ENCODE measurements at regions not wholly inside any gene's neighbourhood (a gene's known extent, or its start where the extent isn't known, plus 50 kb on each side); places are given as distances from the start of the nearest gene placed in this dataset.
A peak's percentile ranks its signal among the peaks of the same experiment; 100 is the strongest.

DNA sequence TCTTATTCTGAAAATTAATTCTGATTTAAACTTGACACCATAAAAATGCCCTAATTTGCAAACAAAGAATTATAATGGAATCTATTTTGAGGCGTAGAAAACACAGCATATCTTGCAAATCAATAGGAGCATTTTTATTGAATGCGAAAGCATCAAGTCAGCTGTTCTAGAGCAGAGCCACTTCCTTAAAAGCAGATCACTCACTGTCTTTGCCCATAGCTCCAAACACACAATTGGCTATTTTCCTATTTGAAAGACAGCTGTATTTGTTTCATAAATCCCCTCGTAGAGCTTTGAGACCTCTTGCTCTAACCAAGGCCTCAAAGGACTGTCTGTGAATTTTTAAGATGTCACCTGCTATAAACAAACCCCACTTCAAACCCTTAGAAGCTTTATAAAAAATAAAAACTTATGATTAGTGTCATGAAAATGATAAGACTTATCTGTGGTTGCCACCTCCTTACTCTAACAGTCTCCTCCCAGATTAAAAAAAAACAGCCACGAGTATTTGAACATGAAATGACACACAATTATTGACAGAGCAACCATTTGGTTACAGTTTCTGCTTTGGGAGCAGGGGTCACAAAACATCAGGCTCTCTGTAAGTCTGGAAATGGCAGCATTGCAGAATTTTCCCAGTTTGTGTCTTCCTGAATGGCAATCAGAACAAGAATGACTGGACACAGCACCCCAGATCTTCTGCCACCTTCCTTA is 75.6 kb upstream of the RASEF start:
- no peaks in the 10 kb centered on the region for H3K4me1 ChIP-seq
- DNase-seq (no peak), ATAC-seq (no peak)
- TF ChIP-seq, protein P1, sequence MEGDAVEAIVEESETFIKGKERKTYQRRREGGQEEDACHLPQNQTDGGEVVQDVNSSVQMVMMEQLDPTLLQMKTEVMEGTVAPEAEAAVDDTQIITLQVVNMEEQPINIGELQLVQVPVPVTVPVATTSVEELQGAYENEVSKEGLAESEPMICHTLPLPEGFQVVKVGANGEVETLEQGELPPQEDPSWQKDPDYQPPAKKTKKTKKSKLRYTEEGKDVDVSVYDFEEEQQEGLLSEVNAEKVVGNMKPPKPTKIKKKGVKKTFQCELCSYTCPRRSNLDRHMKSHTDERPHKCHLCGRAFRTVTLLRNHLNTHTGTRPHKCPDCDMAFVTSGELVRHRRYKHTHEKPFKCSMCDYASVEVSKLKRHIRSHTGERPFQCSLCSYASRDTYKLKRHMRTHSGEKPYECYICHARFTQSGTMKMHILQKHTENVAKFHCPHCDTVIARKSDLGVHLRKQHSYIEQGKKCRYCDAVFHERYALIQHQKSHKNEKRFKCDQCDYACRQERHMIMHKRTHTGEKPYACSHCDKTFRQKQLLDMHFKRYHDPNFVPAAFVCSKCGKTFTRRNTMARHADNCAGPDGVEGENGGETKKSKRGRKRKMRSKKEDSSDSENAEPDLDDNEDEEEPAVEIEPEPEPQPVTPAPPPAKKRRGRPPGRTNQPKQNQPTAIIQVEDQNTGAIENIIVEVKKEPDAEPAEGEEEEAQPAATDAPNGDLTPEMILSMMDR (IDR thresholded peaks at IDR 0.05): no peak
- no peaks in the 10 kb centered on the region for H3K36me3 ChIP-seq
- no peaks in the 10 kb centered on the region for H3K9me3 ChIP-seq
- no peaks in the 10 kb centered on the region for H3K27me3 ChIP-seq (ENCODE audit: low read depth)
- H3K27ac ChIP-seq: no peak overlapping the region
- no peak overlapping the region for H3K4me3 ChIP-seq
- intact Hi-C loops (cut with DNase I): no loop called here

DNA sequence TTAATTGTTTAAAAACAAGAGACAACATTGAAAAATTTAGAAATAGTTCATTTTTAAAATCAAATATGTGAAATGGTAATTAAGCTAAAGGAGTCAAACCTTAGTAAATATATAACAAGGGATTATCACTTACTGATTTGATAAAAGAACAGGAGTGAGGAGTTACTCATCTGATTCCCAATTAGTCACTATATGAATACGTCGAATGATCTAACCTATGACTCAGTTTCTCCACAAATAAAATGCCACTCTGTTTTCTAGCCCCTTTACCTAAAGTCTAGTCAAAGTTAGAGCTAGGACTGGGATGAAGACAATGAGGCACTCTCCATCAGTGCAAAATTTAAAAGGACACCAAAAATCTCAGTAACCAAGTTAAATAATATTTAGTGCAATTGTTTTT is 70.4 kb upstream of the RASEF start:
- Histone ChIP-seq H3K9me3 (no peaks in the 10 kb centered on the region), H3K4me1 (no peaks in the 10 kb centered on the region), H3K36me3 (no peaks in the 10 kb centered on the region), H3K27me3 (ENCODE audit: low read depth) (no peaks in the 10 kb centered on the region), H3K4me3 (no peak overlapping the region), H3K27ac (no peak overlapping the region)
- no peak for ATAC-seq
- intact Hi-C loops (cut with DNase I): no loop called here
- TF ChIP-seq, protein P1 (IDR thresholded peaks at IDR 0.05): no peak
- no peak for DNase-seq

DNA sequence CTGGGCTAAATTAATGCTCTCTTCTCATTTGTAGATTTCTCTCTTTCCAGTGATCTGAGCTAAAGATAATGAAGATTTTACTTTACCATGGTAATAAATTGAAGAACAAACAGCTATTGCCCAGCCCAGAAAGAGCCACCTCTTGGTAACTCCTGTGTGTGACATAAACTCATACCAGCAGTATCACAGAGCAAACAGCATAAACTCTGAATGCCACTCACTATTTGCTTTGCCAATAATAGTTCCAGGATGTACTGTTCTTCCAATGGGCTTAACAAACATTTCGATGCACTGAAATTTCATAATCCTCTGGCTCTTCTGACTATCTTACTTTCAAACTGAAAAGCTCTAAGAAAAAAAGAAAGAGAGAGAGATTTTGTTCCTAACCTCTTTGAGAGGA is 69.8 kb upstream of the RASEF start:
- Histone ChIP-seq H3K27me3 (ENCODE audit: low read depth) (no peaks in the 10 kb centered on the region), H3K27ac (no peak overlapping the region), H3K4me3 (no peak overlapping the region), H3K9me3 (no peaks in the 10 kb centered on the region), H3K36me3 (no peaks in the 10 kb centered on the region), H3K4me1 (no peaks in the 10 kb centered on the region)
- no peak for DNase-seq
- TF ChIP-seq, protein P1 (IDR thresholded peaks at IDR 0.05): no peak
- intact Hi-C loops (cut with DNase I): no loop called here
- peak; percentile 73 to 88 for ATAC-seq

DNA sequence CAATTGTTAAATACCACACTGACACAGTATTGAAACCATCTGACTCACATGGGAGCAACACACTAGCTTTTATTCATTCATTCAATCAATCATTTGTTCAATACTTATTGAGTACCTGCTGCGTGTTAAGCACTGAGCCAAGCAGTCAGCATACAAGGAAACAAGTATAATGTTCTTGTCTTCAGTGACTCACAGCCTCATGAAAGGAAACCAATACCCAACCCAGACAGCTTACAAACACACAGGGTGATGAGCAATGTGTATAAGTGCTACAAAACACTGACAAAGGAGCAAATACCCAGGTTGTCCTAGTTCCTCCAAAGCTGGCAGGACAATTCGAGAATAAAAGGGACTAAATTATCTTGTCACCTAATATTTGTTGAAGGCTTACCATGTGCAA is 67.6 kb upstream of the RASEF start:
- H3K4me3 ChIP-seq: no peak overlapping the region
- H3K4me1 ChIP-seq: no peaks in the 10 kb centered on the region
- ATAC-seq (no peak), DNase-seq (no peak)
- TF ChIP-seq, protein P1 (IDR thresholded peaks at IDR 0.05): no peak
- no peaks in the 10 kb centered on the region for H3K9me3 ChIP-seq
- no peak overlapping the region for H3K27ac ChIP-seq
- intact Hi-C loops (cut with DNase I): no loop called here
- no peaks in the 10 kb centered on the region for H3K27me3 ChIP-seq (ENCODE audit: low read depth)
- H3K36me3 ChIP-seq: no peaks in the 10 kb centered on the region

DNA sequence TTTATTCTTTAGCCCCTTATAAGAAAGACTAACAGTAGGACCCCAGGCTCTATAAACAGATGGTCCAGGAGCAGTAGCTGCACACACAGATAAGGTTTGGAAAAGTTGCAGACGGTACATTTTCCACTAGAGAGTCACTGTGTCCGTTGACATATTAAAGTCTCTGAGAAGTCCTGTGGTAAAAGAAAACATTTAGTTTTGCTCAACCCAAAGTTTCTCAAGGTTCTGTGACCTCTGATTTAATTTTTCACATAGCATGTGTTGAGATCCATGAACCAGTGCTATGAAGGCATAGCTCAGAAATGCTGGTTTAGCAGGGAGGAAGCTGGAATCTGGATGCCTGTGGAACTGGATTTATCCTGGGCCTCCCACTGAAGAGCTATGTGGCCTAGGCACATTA is 62.7 kb upstream of the RASEF start:
- TF ChIP-seq, protein P1 (IDR thresholded peaks at IDR 0.05): no peak
- Histone ChIP-seq H3K27me3 (ENCODE audit: low read depth) (no peaks in the 10 kb centered on the region), H3K36me3 (no peaks in the 10 kb centered on the region), H3K4me3 (no peak overlapping the region), H3K4me1 (no peaks in the 10 kb centered on the region), H3K9me3 (no peaks in the 10 kb centered on the region), H3K27ac (no peak overlapping the region)
- DNase-seq: no peak
- no peak for ATAC-seq
- intact Hi-C loops (cut with DNase I): no loop called here
